ENCODE measurements at regions not wholly inside any gene's neighbourhood (a gene's known extent, or its start where the extent isn't known, plus 50 kb on each side); places are given as distances from the start of the nearest gene placed in this dataset.

GRCh38 chr1:196098000-196098399 lies 510.2 kb downstream of the KCNT2 start:
- peak in 2 of 3 donors; percentile 46 to 52 for DNase-seq
- TF ChIP-seq CTCF (IDR thresholded peaks at IDR 0.05; ENCODE audit: control extremely low read depth, extremely low read depth): no peak

GRCh38 chr1:196094821-196095220 lies 513.4 kb downstream of the KCNT2 start:
- Histone ChIP-seq H3K4me3 (no peak overlapping the region), H3K9me3 (ENCODE audit: control insufficient read depth in 4 of 4, insufficient read depth in 3 of 4, low read length in 3 of 4) (no peaks in the 10 kb centered on the region), H3K27me3 (ENCODE audit: control insufficient read depth in 3 of 3, insufficient read depth in 3 of 3, low read length in 2 of 3) (no peaks in the 10 kb centered on the region), H3K36me3 (ENCODE audit: control insufficient read depth in 4 of 4, insufficient read depth in 4 of 4, low read length in 4 of 4) (no peaks in the 10 kb centered on the region), H3K9ac (ENCODE audit: insufficient read depth in 1 of 2, low read length in 2 of 2) (no peak overlapping the region), H3K27ac (ENCODE audit: low read depth in 1 of 2, low read length in 1 of 2) (no peak overlapping the region), H3K4me1 (ENCODE audit: control insufficient read depth in 5 of 5, insufficient read depth in 5 of 5, low read length in 5 of 5) (peaks cover 0 to 25% (median 0%) of the 10 kb centered on the region in 5 donors)
- no peak for ATAC-seq (ENCODE audit: insufficient read depth, low FRiP score)
- 65 to 83% methylated on average over 1 of the region's 1 CpG for WGBS, 2 donors
- TF ChIP-seq CTCF (IDR thresholded peaks at IDR 0.05; ENCODE audit: control extremely low read depth, extremely low read depth): no peak
- DNase-seq: peak in 2 of 3 donors; percentile 82 to 91

More at GRCh38 chr1:196098000-196098399, 510.2 kb downstream of the KCNT2 start:
- H3K9me3 ChIP-seq (ENCODE audit: control insufficient read depth in 4 of 4, insufficient read depth in 3 of 4, low read length in 3 of 4): peaks cover 0 to 7% (median 3%) of the 10 kb centered on the region in 4 donors
- H3K27ac ChIP-seq (ENCODE audit: low read depth in 1 of 2, low read length in 1 of 2): no peak overlapping the region
- ATAC-seq (ENCODE audit: insufficient read depth, low FRiP score): no peak
- no peak overlapping the region for H3K9ac ChIP-seq (ENCODE audit: insufficient read depth in 1 of 2, low read length in 2 of 2)
- H3K4me1 ChIP-seq (ENCODE audit: control insufficient read depth in 5 of 5, insufficient read depth in 5 of 5, low read length in 5 of 5): peaks cover 0 to 25% (median 0%) of the 10 kb centered on the region in 5 donors
- H3K4me3 ChIP-seq: no peak overlapping the region
- no peaks in the 10 kb centered on the region for H3K27me3 ChIP-seq (ENCODE audit: control insufficient read depth in 3 of 3, insufficient read depth in 3 of 3, low read length in 2 of 3)
- H3K36me3 ChIP-seq (ENCODE audit: control insufficient read depth in 4 of 4, insufficient read depth in 4 of 4, low read length in 4 of 4): no peaks in the 10 kb centered on the region

GRCh38 chr1:196091397-196092135 lies 516.7 kb downstream of the KCNT2 start:
- H3K9ac ChIP-seq (ENCODE audit: insufficient read depth in 1 of 2, low read length in 2 of 2): no peak overlapping the region
- 48 to 65% methylated on average over 8 of the region's 8 CpGs for WGBS, 2 donors
- no peak for TF ChIP-seq CTCF (IDR thresholded peaks at IDR 0.05; ENCODE audit: control extremely low read depth, extremely low read depth)
- no peaks in the 10 kb centered on the region for H3K9me3 ChIP-seq (ENCODE audit: control insufficient read depth in 4 of 4, insufficient read depth in 3 of 4, low read length in 3 of 4)
- H3K27ac ChIP-seq (ENCODE audit: low read depth in 1 of 2, low read length in 1 of 2): no peak overlapping the region
- H3K4me1 ChIP-seq (ENCODE audit: control insufficient read depth in 5 of 5, insufficient read depth in 5 of 5, low read length in 5 of 5): peaks cover 0 to 6% (median 0%) of the 10 kb centered on the region in 5 donors
- ATAC-seq (ENCODE audit: insufficient read depth, low FRiP score) (no peak), DNase-seq (no peak)
- H3K27me3 ChIP-seq (ENCODE audit: control insufficient read depth in 3 of 3, insufficient read depth in 3 of 3, low read length in 2 of 3): no peaks in the 10 kb centered on the region
- H3K4me3 ChIP-seq: no peak overlapping the region
- H3K36me3 ChIP-seq (ENCODE audit: control insufficient read depth in 4 of 4, insufficient read depth in 4 of 4, low read length in 4 of 4): no peaks in the 10 kb centered on the region

Data from lung (tissue), 11 donors.